ENCODE measurements at regions not wholly inside any gene's neighbourhood (a gene's known extent, or its start where the extent isn't known, plus 50 kb on each side); places are given as distances from the start of the nearest gene placed in this dataset.
"Not testable (repeated sequence)": the region's sequence is repeated elsewhere in the genome, so short reads cannot be mapped to it uniquely, and the experiment has no call there.

GRCh38 chr3:5766848-5767247 lies 579.3 kb downstream of the EDEM1 start:
- DNase-seq, result no peak

GRCh38 chr3:5767304-5767703 lies 579.8 kb downstream of the EDEM1 start:
- no peak for DNase-seq

GRCh38 chr3:5768281-5768945 lies 580.9 kb downstream of the EDEM1 start:
- DNase-seq, result no peak

DNA sequence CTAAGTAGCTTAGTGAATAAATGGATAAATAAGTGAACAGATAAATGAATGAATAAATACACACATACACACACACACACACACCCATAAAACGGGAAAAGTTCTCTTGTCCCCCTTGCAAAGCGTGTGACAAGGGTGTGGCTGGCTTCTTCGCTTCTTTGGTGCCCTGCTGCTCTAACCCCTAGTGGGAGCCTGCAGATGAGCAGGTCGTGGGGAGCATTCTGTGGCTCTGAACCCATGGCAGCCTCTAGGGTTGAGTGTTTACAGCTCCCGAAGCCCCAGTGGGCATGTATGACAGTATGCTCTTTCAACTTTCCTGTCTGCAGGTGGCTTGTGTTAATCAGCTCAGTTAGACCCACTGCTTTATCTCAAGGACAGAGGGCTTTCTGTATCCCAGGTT lies 582.3 kb downstream of the EDEM1 start:
- no peak for DNase-seq

DNA sequence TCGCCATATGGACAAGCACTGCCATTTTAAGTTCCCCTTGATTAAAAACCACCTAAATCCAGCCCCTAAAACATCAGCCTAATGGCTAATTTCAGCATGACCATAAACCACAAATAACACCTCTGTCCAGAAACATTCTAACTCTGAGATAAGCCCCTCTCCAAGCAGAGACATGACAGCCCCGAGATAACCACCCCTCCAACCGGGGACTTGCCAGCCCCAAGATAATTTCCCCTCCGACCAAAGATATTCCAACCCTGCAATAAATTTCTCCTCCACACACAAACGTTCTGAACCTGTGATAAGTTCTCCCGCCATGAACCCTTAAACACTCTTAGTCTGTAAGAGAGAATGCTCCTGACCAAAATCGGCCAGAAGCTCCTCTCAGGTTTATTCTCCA lies 586.8 kb downstream of the EDEM1 start:
- no peak for DNase-seq

DNA sequence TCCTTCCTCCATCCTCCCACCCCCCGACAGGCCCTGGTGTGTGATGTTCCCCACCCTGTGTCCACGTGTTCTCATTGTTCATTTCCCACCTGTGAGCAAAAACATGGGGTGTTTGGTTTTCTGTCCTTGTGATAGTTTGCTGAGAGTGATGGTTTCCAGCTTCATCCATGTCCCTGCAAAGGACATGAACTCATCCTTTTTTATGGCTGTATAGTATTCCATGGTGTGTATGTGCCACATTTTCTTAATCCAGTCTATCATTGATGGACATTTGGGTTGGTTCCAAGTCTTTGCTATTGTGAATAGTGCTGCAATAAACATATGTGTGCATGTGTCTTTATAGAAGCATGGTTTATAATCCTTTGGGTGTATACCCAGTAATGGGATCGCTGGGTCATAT lies 587.6 kb downstream of the EDEM1 start:
- DNase-seq, result not testable (repeated sequence)

DNA sequence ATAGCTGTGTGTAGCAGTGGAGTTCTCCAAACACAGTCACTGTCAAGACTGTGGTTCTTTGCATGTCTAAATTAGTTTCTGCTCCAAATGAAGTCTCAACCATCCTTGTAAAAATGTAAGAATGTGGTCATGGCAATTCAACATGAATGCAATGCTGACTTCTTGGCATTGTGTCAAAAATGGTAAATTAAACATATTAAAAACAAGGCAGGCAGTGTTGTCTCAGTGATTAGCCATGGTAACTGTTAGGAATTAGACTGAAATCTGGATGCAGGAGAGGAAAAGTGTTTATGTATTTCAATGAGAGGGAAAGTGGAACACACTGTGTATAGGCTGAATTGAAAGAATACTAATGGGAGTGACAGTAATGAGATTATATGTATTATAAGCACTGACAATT lies 597.2 kb downstream of the EDEM1 start:
- DNase-seq, result no peak

- no peak for DNase-seq
Observed at GRCh38 chr3:5787861-5788488, 600.5 kb downstream of the EDEM1 start.

DNA sequence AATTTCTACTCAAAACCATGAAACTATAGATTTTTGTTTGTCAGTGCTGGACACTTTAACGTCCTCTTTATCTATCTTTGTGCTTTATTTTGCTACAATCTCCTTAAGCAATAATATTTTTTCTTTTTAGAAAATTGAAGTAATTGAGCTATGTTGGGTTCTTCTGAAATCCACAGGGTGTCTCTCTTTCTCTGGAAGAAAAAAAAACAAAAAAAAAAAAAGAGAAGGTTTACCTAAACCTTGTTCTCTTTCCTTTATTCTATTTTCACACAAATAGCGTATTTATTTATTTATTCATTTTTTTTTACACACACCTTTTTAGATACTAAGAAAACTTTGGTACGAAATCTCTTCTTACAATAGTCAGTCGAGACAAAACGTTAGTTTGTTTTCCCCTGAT lies 601.0 kb downstream of the EDEM1 start:
- DNase-seq, result no peak

- DNase-seq, result no peak
Observed at GRCh38 chr3:5791558-5791957, 604.1 kb downstream of the EDEM1 start.

GRCh38 chr3:5796541-5796940 lies 609.0 kb downstream of the EDEM1 start:
- DNase-seq, result no peak

- DNase-seq, result no peak
Observed at GRCh38 chr3:5798809-5799208, 611.3 kb downstream of the EDEM1 start.

GRCh38 chr3:5799398-5799797 lies 611.9 kb downstream of the EDEM1 start:
- no peak for DNase-seq

- no peak for DNase-seq
Observed at GRCh38 chr3:5800965-5801364, 613.5 kb downstream of the EDEM1 start.

- no peak for DNase-seq
Observed at GRCh38 chr3:5806192-5806591, 618.7 kb downstream of the EDEM1 start.

GRCh38 chr3:5809586-5810246 lies 622.2 kb downstream of the EDEM1 start:
- no peak for DNase-seq

GRCh38 chr3:5811016-5811415 lies 623.5 kb downstream of the EDEM1 start:
- DNase-seq, result no peak

GRCh38 chr3:5813521-5813920 lies 626.0 kb downstream of the EDEM1 start:
- DNase-seq, result no peak

DNA sequence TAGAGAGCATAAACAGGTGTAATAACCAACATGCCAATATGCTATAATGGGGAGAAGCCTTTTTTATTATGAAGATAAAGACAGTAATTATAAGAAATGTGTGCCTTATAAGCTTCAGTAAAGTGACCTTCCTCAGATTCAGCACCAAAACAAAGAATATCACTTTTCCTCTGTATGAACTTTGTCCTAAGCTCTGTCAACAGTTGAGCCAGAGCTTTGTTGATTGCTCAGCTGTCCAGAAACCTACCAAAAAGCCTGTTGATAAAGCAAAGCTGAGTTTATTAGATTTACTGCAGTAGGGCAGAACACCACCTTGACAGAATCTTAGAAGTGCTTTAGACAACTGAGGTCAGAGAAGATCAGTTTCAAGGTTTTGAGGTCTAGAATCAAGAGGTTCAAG lies 635.3 kb downstream of the EDEM1 start:
- no peak for DNase-seq

GRCh38 chr3:5826467-5826866 lies 639.0 kb downstream of the EDEM1 start:
- no peak for DNase-seq

DNA sequence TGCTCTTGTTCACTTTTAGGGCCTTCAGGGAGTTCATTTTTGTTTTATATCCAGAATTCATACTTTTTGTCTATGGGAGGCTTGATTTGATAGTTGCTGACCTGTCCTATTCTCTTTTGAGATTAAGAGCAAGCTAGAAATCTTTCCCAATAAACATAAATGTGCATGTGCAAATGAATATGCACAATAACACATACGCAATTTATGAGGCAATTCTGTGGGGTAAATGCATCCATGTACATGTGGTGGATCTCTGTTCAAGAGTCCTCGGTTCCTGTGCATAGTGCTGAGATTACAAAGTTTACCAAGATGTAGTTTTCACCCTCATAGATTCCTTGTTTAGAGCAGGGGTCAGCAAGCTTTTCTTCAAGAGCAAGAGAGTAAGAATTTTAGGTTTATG lies 640.7 kb downstream of the EDEM1 start:
- DNase-seq, result no peak

DNA sequence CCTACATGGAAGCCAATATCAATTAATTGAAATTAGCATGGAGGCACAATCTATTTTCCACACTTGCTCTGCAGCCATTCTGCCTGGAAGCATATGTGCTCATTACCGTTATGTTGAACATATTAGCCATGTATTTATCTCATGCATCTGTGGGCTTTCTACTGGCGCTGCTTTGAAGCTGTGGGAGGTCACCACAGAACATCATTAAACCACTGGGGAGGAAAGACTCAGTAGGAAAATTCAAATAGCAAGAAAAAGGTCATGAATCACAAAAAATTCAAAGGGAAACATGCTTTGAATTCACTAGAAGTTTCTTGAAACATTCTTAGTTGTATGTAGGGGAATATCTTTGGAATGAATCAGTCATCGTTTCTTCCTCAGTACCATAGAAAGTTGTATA lies 652.5 kb downstream of the EDEM1 start:
- DNase-seq, result no peak

DNA sequence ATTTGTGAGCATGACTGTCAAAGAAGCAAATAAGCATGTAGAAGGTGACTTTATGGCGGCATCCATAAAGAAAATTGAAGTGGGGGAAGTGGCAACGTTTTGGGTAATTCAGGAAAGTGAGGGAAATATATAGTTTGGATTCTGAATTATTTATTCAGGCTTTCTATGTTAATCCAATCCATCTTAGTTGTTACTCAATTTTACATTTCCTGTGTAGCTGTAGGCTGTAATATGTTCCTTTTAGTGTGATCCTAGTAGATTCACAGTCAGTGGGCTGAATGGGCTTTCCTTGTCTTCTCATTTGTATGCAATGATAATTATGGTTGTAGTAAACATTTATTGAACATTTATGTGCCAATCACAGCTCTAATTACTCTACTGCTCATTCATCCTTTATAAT lies 654.1 kb downstream of the EDEM1 start:
- DNase-seq, result no peak

- DNase-seq, result no peak
Observed at GRCh38 chr3:5846261-5846660, 658.8 kb downstream of the EDEM1 start.

GRCh38 chr3:5861151-5861550 lies 673.6 kb downstream of the EDEM1 start:
- DNase-seq, result no peak
